ENCODE measurements at regions not wholly inside any gene's neighbourhood (a gene's known extent, or its start where the extent isn't known, plus 50 kb on each side); places are given as distances from the start of the nearest gene placed in this dataset.
A peak's percentile ranks its signal among the peaks of the same experiment; 100 is the strongest.

DNA sequence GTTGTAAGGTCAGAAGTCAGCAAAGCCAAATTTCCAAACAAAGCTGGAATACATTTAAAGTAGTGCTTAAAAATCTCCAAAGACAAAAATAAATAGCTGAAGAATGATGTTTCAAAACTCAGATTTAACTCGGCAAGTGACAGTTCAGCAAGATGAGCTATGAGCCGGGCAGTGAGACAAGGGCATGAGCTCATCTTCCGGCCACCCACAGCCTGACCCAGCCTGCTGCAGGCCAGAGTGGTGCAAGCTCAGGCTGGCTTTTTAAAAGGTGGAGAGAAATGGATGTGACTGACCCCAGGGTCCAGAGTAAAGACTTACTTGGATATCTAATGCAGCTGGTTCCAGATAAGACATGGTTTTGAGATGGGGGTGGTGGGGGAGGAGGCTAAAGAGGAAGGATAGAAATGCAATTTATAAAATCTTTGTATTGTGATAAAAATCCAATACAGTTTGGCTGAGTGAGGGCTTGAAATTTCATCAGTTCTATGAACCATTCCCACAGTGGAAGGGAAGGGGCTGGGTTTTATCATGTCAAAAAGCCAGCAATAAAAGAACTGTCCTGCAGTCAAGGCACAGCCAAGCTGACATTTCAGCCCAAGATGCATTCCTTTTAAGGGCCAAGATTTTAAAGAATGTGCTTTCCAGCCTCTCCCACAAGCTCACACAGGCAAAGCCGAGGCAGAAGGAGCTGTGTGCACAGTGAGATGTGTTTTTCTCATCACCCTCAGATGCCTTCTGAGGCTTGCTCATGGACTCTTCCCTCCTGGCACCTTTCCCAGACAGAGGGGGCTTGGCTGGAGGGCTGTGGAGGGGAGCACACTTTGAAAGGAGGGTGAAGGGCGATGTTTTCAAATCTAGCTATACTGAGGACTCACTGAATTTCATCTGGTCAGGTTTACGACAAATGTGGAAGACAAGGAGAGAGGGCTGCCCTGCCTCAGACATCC, 97.9 kb upstream of the KLHL29 start:
- TF ChIP-seq, protein P1, sequence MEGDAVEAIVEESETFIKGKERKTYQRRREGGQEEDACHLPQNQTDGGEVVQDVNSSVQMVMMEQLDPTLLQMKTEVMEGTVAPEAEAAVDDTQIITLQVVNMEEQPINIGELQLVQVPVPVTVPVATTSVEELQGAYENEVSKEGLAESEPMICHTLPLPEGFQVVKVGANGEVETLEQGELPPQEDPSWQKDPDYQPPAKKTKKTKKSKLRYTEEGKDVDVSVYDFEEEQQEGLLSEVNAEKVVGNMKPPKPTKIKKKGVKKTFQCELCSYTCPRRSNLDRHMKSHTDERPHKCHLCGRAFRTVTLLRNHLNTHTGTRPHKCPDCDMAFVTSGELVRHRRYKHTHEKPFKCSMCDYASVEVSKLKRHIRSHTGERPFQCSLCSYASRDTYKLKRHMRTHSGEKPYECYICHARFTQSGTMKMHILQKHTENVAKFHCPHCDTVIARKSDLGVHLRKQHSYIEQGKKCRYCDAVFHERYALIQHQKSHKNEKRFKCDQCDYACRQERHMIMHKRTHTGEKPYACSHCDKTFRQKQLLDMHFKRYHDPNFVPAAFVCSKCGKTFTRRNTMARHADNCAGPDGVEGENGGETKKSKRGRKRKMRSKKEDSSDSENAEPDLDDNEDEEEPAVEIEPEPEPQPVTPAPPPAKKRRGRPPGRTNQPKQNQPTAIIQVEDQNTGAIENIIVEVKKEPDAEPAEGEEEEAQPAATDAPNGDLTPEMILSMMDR (conservative IDR thresholded peaks at IDR 0.05; ENCODE audit: low read depth), result no peak
- ChIA-PET CTCF (interaction anchor here (0.6 to 1.1 kb wide), 2 partner anchors 87 to 465 kb away, joined by 3 read pairs; no protein-coding TSS in a partner anchor), POLR2A (ENCODE audit: low non-redundant PET) (no interaction called here)
- DNase-seq (ENCODE audit: low spot score), result peak; percentile 18
- H3K27ac ChIP-seq, result peak overlapping the region; percentile 84

- ChIA-PET POLR2A (ENCODE audit: low non-redundant PET) (no interaction called here), CTCF (no interaction called here)
- DNase-seq (ENCODE audit: low spot score), result no peak
- H3K27ac ChIP-seq, result no peak overlapping the region
- TF ChIP-seq, protein P1 (conservative IDR thresholded peaks at IDR 0.05; ENCODE audit: low read depth), result no peak
Measured at GRCh38 chr2:23289671-23290070, 95.3 kb upstream of the KLHL29 start.

DNA sequence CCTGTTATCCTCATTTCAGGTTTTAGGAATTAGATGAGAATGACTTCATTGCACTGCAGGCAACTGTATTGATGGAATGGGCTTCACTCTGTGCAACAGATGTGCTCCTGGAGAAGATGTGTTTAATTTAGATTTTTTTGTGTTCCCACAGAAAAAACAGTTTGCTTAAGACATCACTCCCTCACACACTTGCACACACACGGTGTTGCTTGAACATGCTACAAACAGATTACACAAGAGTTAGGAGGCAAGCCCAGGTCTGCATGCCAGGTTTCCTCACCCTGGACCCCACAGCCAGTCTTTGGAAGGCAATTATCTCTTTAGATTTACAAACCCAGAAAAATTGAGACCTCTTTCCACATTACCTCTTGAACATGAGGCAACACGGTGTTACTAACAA, 93.7 kb upstream of the KLHL29 start:
- TF ChIP-seq, protein P1 (conservative IDR thresholded peaks at IDR 0.05; ENCODE audit: low read depth), result no peak
- no peak overlapping the region for H3K27ac ChIP-seq
- no peak for DNase-seq (ENCODE audit: low spot score)
- POLR2A ChIA-PET (ENCODE audit: low non-redundant PET), result no interaction called here
- CTCF ChIA-PET, result no interaction called here

DNA sequence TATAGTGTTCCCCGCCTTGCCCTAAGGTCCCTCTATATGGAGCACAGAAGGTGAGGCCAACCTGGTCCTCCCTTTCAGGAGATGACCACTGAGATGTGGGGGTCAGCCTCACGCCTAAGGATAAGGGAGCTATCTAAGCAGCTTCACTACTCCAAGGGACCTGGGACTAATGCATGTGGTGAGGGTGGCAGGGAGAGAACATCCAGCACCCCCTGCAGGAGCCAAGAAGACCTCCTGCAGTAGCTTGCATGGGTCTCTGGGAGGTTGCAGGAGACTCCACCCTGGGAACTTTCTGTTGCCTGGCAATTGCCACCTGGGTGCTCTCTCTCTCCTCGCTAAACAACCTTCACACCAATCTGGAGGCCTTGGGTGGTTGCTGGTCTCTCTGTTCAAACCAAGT, 93.0 kb upstream of the KLHL29 start:
- TF ChIP-seq, protein P1 (conservative IDR thresholded peaks at IDR 0.05; ENCODE audit: low read depth), result no peak
- CTCF ChIA-PET, result no interaction called here
- no peak for DNase-seq (ENCODE audit: low spot score)
- POLR2A ChIA-PET (ENCODE audit: low non-redundant PET), result no interaction called here
- H3K27ac ChIP-seq, result no peak overlapping the region

DNA sequence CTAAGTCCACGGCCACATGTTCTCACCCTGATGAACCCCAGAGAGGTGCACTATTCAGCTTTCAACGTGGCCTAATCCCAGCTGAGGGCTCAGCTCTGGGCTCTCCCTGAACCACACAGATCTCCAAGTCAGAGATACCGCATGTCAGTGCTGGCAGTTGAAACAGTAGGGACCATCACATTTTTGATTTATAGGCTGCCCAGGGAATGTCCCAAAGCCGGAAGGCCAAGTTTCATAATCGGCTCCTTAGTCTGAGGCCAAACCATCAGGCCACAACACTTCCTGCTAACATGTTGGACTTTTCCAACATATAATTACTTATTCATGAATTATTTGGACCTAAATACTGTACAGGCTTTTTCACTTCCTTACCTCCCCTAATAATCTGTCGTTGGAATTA, 91.9 kb upstream of the KLHL29 start:
- TF ChIP-seq, protein P1 (conservative IDR thresholded peaks at IDR 0.05; ENCODE audit: low read depth), result no peak
- POLR2A ChIA-PET (ENCODE audit: low non-redundant PET), result no interaction called here
- no peak for DNase-seq (ENCODE audit: low spot score)
- peak overlapping the region; percentile 51; the same call in 1 of the 2 replicates for H3K27ac ChIP-seq
- CTCF ChIA-PET, result interaction anchor here (0.5 kb wide), 1 partner anchor 108 kb away, joined by 3 read pairs; no protein-coding TSS in a partner anchor

GRCh38 chr2:23293731-23294130, 91.2 kb upstream of the KLHL29 start:
- CTCF ChIA-PET, result no interaction called here
- DNase-seq (ENCODE audit: low spot score), result no peak
- TF ChIP-seq, protein P1 (conservative IDR thresholded peaks at IDR 0.05; ENCODE audit: low read depth), result no peak
- POLR2A ChIA-PET (ENCODE audit: low non-redundant PET), result no interaction called here
- no peak overlapping the region for H3K27ac ChIP-seq
